H9 (cell line): ENCODE measurements at regions not wholly inside any gene's neighbourhood (a gene's known extent, or its start where the extent isn't known, plus 50 kb on each side); places are given as distances from the start of the nearest gene placed in this dataset.

Source experiments
- DNase-seq: peaks from one replicate; pipeline ENCODE4 v3.0.0-alpha.2; 2017
- H2AFZ ChIP-seq: one replicate; pipeline ENCODE4 v1.6.1; 2013; ENCODE audit warnings: mild to moderate bottlenecking, low read length, control low read depth, moderate library complexity
- H2AK5ac ChIP-seq: 2 replicates; pipeline ENCODE4 v1.6.1; 2013; ENCODE audit warnings: low read length, control low read depth, mixed read lengths; ENCODE audit not compliant: insufficient read length
- H2BK120ac ChIP-seq: one replicate; pipeline ENCODE4 v1.6.1; 2013; ENCODE audit warnings: low read depth, mild to moderate bottlenecking, low read length, control low read depth, inconsistent platforms; ENCODE audit not compliant: poor library complexity, severe bottlenecking
- H2BK12ac ChIP-seq: 2 replicates; pipeline ENCODE4 v1.6.1; 2013; ENCODE audit warnings: low read length, control low read depth, mixed read lengths, low read depth; ENCODE audit not compliant: insufficient read length
- H2BK15ac ChIP-seq: 2 replicates; pipeline ENCODE4 v1.6.1; 2013; ENCODE audit warnings: low read depth, low read length, control low read depth
- H2BK20ac ChIP-seq: one replicate; pipeline ENCODE4 v1.6.1; 2013; ENCODE audit warnings: low read depth, mild to moderate bottlenecking, low read length, control low read depth, inconsistent platforms; ENCODE audit not compliant: poor library complexity, severe bottlenecking
- H2BK5ac ChIP-seq: 2 replicates; pipeline ENCODE4 v1.6.1; 2013; ENCODE audit warnings: low read length, control low read depth, mixed read lengths; ENCODE audit not compliant: insufficient read length
- H3K14ac ChIP-seq: 2 replicates; pipeline ENCODE4 v1.6.1; 2013; ENCODE audit warnings: low read length, control low read depth; ENCODE audit not compliant: insufficient read depth
- H3K18ac ChIP-seq: 2 replicates; pipeline ENCODE4 v1.6.1; 2013; ENCODE audit warnings: low read depth, mild to moderate bottlenecking, mixed read lengths, low read length, control low read depth; ENCODE audit not compliant: insufficient read length
- H3K23ac ChIP-seq: 2 replicates; pipeline ENCODE4 v1.6.1; 2013; ENCODE audit warnings: low read length, control low read depth, mixed read lengths, low read depth; ENCODE audit not compliant: insufficient read length
- H3K23me2 ChIP-seq: 2 replicates; pipeline ENCODE4 v1.6.1; 2013; ENCODE audit warnings: low read depth, mild to moderate bottlenecking, mixed read lengths, low read length, control low read depth; ENCODE audit not compliant: insufficient read length, poor library complexity, severe bottlenecking
- H3K27ac ChIP-seq: 2 replicates; pipeline ENCODE4 v1.5.1; 2013; ENCODE audit warnings: low read length, control low read depth, mixed read lengths, low read depth; ENCODE audit not compliant: insufficient read length
- H3K27me3 ChIP-seq: 2 replicates; pipeline ENCODE4 v1.6.1; 2013; ENCODE audit warnings: low read length, control low read depth, inconsistent platforms; ENCODE audit not compliant: insufficient read depth
- H3K4ac ChIP-seq: 2 replicates; pipeline ENCODE4 v1.6.1; 2013; ENCODE audit warnings: low read depth, mild to moderate bottlenecking, control low read depth, inconsistent platforms, low read length, moderate library complexity
- H3K4me1 ChIP-seq: 2 replicates; pipeline ENCODE4 v1.6.1; 2013; ENCODE audit warnings: low read length, control low read depth, inconsistent platforms; ENCODE audit not compliant: insufficient read depth
- H3K4me2 ChIP-seq: 2 replicates; pipeline ENCODE4 v1.6.1; 2013; ENCODE audit warnings: low read length, control low read depth, mixed read lengths; ENCODE audit not compliant: insufficient read length, insufficient read depth
- H3K56ac ChIP-seq: 2 replicates; pipeline ENCODE4 v1.6.1; 2013; ENCODE audit warnings: low read depth, mild to moderate bottlenecking, mixed read lengths, low read length, control low read depth; ENCODE audit not compliant: insufficient read length
- H3K79me1 ChIP-seq: 2 replicates; pipeline ENCODE4 v1.6.1; 2013; ENCODE audit warnings: low read depth, mild to moderate bottlenecking, moderate library complexity, low read length, control low read depth, inconsistent platforms; ENCODE audit not compliant: insufficient read depth, poor library complexity, severe bottlenecking
- H3K79me2 ChIP-seq: 2 replicates; pipeline ENCODE4 v1.6.1; 2013; ENCODE audit warnings: low read length, control low read depth, inconsistent platforms; ENCODE audit not compliant: insufficient read depth
- H3K9ac ChIP-seq: 2 replicates; pipeline ENCODE4 v1.6.1; 2013; ENCODE audit warnings: low read length, control low read depth, mixed read lengths; ENCODE audit not compliant: insufficient read length; ENCODE audit errors: extremely low read depth
- H3K9me3 ChIP-seq: one replicate; pipeline ENCODE4 v1.6.1; 2013; ENCODE audit warnings: low read depth, low read length, inconsistent platforms; ENCODE audit not compliant: control insufficient read depth
- H3T11ph ChIP-seq: one replicate; pipeline ENCODE4 v1.6.1; 2013; ENCODE audit warnings: mild to moderate bottlenecking, low read length, control low read depth, inconsistent platforms
- H4K20me1 ChIP-seq: one replicate; pipeline ENCODE4 v1.6.1; 2013; ENCODE audit not compliant: control insufficient read depth, insufficient read length, insufficient read depth
- H4K5ac ChIP-seq: 2 replicates; pipeline ENCODE4 v1.6.1; 2013; ENCODE audit warnings: low read depth, mild to moderate bottlenecking, mixed read lengths, low read length, control low read depth; ENCODE audit not compliant: insufficient read length
- H4K8ac ChIP-seq: replicated peaks from 2 replicates; pipeline ENCODE4 v1.6.1; 2013; ENCODE audit warnings: low read length, control low read depth, mixed read lengths, low read depth; ENCODE audit not compliant: insufficient read length
- H4K91ac ChIP-seq: 2 replicates; pipeline ENCODE4 v1.6.1; 2013; ENCODE audit warnings: low read depth, mild to moderate bottlenecking, moderate library complexity, mixed read lengths, low read length, control low read depth; ENCODE audit not compliant: insufficient read length
- H3K27ac Mint-ChIP-seq, 3 experiments: 2 replicates in 2 of 3; 3 replicates in 1 of 3; pipeline ENCODE4 v1.8.0; 2020 to 2021; ENCODE audit warnings: mixed read lengths in 3 of 3, mild to moderate bottlenecking in 1 of 3, moderate library complexity in 1 of 3
- H3K27me3 Mint-ChIP-seq: 2 replicates; pipeline ENCODE4 v1.8.0; 2021; ENCODE audit warnings: low read depth, mild to moderate bottlenecking, moderate library complexity, mixed read lengths
- H3K36me3 Mint-ChIP-seq, 3 experiments: 2 replicates in 2 of 3; 3 replicates in 1 of 3; pipeline ENCODE4 v1.8.0; 2020 to 2021; ENCODE audit warnings: low read depth in 3 of 3, mixed read lengths in 3 of 3; ENCODE audit not compliant: insufficient read depth in 1 of 3
- H3K4me1 Mint-ChIP-seq, 2 experiments: 2 replicates each; pipeline ENCODE4 v1.8.0; 2020; ENCODE audit warnings: mixed read lengths in 2 of 2
- H3K4me3 Mint-ChIP-seq, 2 experiments: 2 replicates in 1 of 2; 3 replicates in 1 of 2; pipeline ENCODE4 v1.8.0; 2020 to 2021; ENCODE audit warnings: mild to moderate bottlenecking in 2 of 2, mixed read lengths in 2 of 2, moderate library complexity in 1 of 2
- H3K9me3 Mint-ChIP-seq, 2 experiments: 2 replicates in 1 of 2; 3 replicates in 1 of 2; pipeline ENCODE4 v1.8.0; 2020; ENCODE audit warnings: mild to moderate bottlenecking in 2 of 2, mixed read lengths in 2 of 2, moderate library complexity in 1 of 2
- WGBS: extraction: QIAGEN DNeasy Blood & Tissue Kit; methylation state at CpG from one replicate; pipeline ENCODE4 v1.1.7; 2013; ENCODE audit warnings: missing lambda C conversion rate, low lambda C conversion rate, mixed read lengths; ENCODE audit not compliant: insufficient read length; ENCODE audit errors: extremely low coverage; 5-methylcytosine and 5-hydroxymethylcytosine counted together
- TF ChIP-seq, protein P1 (sequence below): fragments of 200-600 bp; sonication (generic); conservative IDR thresholded peaks from 3 replicates; pipeline ENCODE4 v1.8.0; 2021; ENCODE audit warnings: antibody characterized with exemption, mild to moderate bottlenecking

GRCh38 chr7:115096262-115096661 lies 174.4 kb downstream of the MDFIC start:
- peak overlapping the region; percentile 29 for H2AFZ ChIP-seq
- no peaks in the 10 kb centered on the region for H3K4me1 ChIP-seq
- H3K4ac ChIP-seq: no peak overlapping the region
- Mint-ChIP-seq H3K9me3 (no peaks in the 10 kb centered on the region), H3K4me3 (no peak overlapping the region), H3K27me3 (no peaks in the 10 kb centered on the region), H3K27ac (no peak overlapping the region), H3K4me1 (peaks cover 11 to 19% of the 10 kb centered on the region in 2 experiments), H3K36me3 (no peaks in the 10 kb centered on the region)
- no peak overlapping the region for H3K14ac ChIP-seq
- no peak overlapping the region for H2BK120ac ChIP-seq
- H3K23ac ChIP-seq: no peak overlapping the region
- H3K27ac ChIP-seq: no peak overlapping the region
- no peak overlapping the region for H2BK12ac ChIP-seq
- no peaks in the 10 kb centered on the region for H4K20me1 ChIP-seq
- H2BK15ac ChIP-seq: no peak overlapping the region
- no peaks in the 10 kb centered on the region for H3K79me1 ChIP-seq
- no peak overlapping the region for H3K4me2 ChIP-seq
- WGBS: no CpG with 5 or more reads among the region's 1 CpG
- H3K23me2 ChIP-seq: no peaks in the 10 kb centered on the region
- H3K79me2 ChIP-seq: no peaks in the 10 kb centered on the region
- no peaks in the 10 kb centered on the region for H3K27me3 ChIP-seq
- TF ChIP-seq, protein P1, sequence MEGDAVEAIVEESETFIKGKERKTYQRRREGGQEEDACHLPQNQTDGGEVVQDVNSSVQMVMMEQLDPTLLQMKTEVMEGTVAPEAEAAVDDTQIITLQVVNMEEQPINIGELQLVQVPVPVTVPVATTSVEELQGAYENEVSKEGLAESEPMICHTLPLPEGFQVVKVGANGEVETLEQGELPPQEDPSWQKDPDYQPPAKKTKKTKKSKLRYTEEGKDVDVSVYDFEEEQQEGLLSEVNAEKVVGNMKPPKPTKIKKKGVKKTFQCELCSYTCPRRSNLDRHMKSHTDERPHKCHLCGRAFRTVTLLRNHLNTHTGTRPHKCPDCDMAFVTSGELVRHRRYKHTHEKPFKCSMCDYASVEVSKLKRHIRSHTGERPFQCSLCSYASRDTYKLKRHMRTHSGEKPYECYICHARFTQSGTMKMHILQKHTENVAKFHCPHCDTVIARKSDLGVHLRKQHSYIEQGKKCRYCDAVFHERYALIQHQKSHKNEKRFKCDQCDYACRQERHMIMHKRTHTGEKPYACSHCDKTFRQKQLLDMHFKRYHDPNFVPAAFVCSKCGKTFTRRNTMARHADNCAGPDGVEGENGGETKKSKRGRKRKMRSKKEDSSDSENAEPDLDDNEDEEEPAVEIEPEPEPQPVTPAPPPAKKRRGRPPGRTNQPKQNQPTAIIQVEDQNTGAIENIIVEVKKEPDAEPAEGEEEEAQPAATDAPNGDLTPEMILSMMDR: no peak
- no peak for DNase-seq
- H2BK5ac ChIP-seq: no peak overlapping the region
- H3K56ac ChIP-seq: no peak overlapping the region
- no peak overlapping the region for H2AK5ac ChIP-seq
- no peak overlapping the region for H3K18ac ChIP-seq
- H4K91ac ChIP-seq: no peak overlapping the region
- no peaks in the 10 kb centered on the region for H3K9me3 ChIP-seq
- no peak overlapping the region for H4K8ac ChIP-seq
- H2BK20ac ChIP-seq: no peak overlapping the region
- no peak overlapping the region for H4K5ac ChIP-seq
- no peak overlapping the region for H3K9ac ChIP-seq
- no peak overlapping the region for H3T11ph ChIP-seq
